ENCODE measurements at regions not wholly inside any gene's neighbourhood (a gene's known extent, or its start where the extent isn't known, plus 50 kb on each side); places are given as distances from the start of the nearest gene placed in this dataset.

- TF ChIP-seq, protein P1, sequence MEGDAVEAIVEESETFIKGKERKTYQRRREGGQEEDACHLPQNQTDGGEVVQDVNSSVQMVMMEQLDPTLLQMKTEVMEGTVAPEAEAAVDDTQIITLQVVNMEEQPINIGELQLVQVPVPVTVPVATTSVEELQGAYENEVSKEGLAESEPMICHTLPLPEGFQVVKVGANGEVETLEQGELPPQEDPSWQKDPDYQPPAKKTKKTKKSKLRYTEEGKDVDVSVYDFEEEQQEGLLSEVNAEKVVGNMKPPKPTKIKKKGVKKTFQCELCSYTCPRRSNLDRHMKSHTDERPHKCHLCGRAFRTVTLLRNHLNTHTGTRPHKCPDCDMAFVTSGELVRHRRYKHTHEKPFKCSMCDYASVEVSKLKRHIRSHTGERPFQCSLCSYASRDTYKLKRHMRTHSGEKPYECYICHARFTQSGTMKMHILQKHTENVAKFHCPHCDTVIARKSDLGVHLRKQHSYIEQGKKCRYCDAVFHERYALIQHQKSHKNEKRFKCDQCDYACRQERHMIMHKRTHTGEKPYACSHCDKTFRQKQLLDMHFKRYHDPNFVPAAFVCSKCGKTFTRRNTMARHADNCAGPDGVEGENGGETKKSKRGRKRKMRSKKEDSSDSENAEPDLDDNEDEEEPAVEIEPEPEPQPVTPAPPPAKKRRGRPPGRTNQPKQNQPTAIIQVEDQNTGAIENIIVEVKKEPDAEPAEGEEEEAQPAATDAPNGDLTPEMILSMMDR (conservative IDR thresholded peaks at IDR 0.05) = no peak
- TF ChIP-seq EZH2 (IDR thresholded peaks at IDR 0.05; ENCODE audit: low read depth) = no peak
- ChIA-PET POLR2A (ENCODE audit: unreplicated experiment) (interaction anchor here (0.7 kb wide), 1 partner anchor 686 kb away, joined by 3 read pairs; no protein-coding TSS in a partner anchor), CTCF (interaction anchor here (1.2 kb wide), 1 partner anchor 25 kb away, joined by 4 read pairs; no protein-coding TSS in a partner anchor)
- Histone ChIP-seq H2AFZ (no peak overlapping the region), H3K27ac (peak overlapping the region; percentile 97), H3K9me2 (ENCODE audit: insufficient read depth) (no peaks in the 10 kb centered on the region), H3F3A (ENCODE audit: insufficient read depth, low read depth) (peaks cover 45% of the 10 kb centered on the region), H3K36me3 (ENCODE audit: low read depth) (no peaks in the 10 kb centered on the region), H4K20me1 (ENCODE audit: insufficient read depth) (no peaks in the 10 kb centered on the region), H3K4me3 (peak overlapping the region; percentile 25; the same call in 1 of the 2 replicates), H3K27me3 (ENCODE audit: insufficient read depth, low read depth) (no peaks in the 10 kb centered on the region), H3K4me1 (replicated peaks; ENCODE audit: insufficient read depth) (peaks cover 73% of the 10 kb centered on the region), H3K79me2 (ENCODE audit: low read depth) (no peaks in the 10 kb centered on the region), H3K4me2 (peak overlapping the region; percentile 73), H3K9me3 (ENCODE audit: insufficient read depth, low read depth) (peaks cover 20% of the 10 kb centered on the region)
- no TSS peak for BruUV-seq (replicated peaks)
- intact Hi-C loops (cut with micrococcal nuclease; ENCODE audit: unreplicated experiment) = loop anchor here (1.0 to 5.0 kb wide), 5 partner anchors 29 to 1106 kb away; no protein-coding TSS in a partner anchor
- DNase-seq = peak in 1 of 2 experiments; percentile 33
Measured at GRCh38 chr20:24131684-24132083, 143.1 kb upstream of the GGTLC1 start.

DNA sequence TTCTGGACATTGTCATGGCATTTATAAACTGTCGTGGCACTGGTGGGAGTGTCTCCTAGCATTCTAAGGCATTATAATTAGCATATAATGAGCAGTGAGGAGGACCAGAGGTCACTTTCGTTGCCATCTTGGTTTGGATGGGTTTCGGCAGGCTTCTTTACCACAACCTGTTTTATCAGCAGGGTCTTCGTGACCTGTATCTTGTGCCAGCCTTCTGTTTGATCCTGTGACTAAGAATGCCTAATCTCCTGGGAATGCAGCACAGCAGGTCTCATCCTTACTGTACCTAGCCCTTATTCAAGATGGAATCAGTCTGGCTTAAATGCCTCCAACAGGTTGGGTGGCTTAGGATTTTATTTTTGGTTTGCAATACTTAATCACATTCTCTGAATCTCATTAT lies 142.7 kb upstream of the GGTLC1 start:
- Histone ChIP-seq H3K4me1 (replicated peaks; ENCODE audit: insufficient read depth) (peaks cover 69% of the 10 kb centered on the region), H3K79me2 (ENCODE audit: low read depth) (no peaks in the 10 kb centered on the region), H3K27me3 (ENCODE audit: insufficient read depth, low read depth) (no peaks in the 10 kb centered on the region), H3K36me3 (ENCODE audit: low read depth) (no peaks in the 10 kb centered on the region), H3F3A (ENCODE audit: insufficient read depth, low read depth) (peaks cover 41% of the 10 kb centered on the region), H4K20me1 (ENCODE audit: insufficient read depth) (no peaks in the 10 kb centered on the region), H2AFZ (0 out of 2 replicates have a peak overlapping the region, but pooled peaks have one; percentile 25), H3K4me3 (no peak overlapping the region), H3K9me2 (ENCODE audit: insufficient read depth) (no peaks in the 10 kb centered on the region), H3K4me2 (peak overlapping the region; percentile 73), H3K27ac (peak overlapping the region; percentile 97), H3K9me3 (ENCODE audit: insufficient read depth, low read depth) (peaks cover 20% of the 10 kb centered on the region)
- ChIA-PET POLR2A (ENCODE audit: unreplicated experiment) (interaction anchor here (0.7 kb wide), 1 partner anchor 687 kb away, joined by 3 read pairs; no protein-coding TSS in a partner anchor), CTCF (no interaction called here)
- no TSS peak for BruUV-seq (replicated peaks)
- DNase-seq = peak; percentile 79 to 99
- TF ChIP-seq, protein P1 (conservative IDR thresholded peaks at IDR 0.05) = no peak
- no peak for TF ChIP-seq EZH2 (IDR thresholded peaks at IDR 0.05; ENCODE audit: low read depth)
- intact Hi-C loops (cut with micrococcal nuclease; ENCODE audit: unreplicated experiment) = loop anchor here (1.0 to 5.0 kb wide), 5 partner anchors 29 to 1106 kb away; no protein-coding TSS in a partner anchor

- no peaks in the 10 kb centered on the region for H3K79me2 ChIP-seq (ENCODE audit: low read depth)
- ChIA-PET CTCF (no interaction called here), POLR2A (ENCODE audit: unreplicated experiment) (no interaction called here)
- BruUV-seq (replicated peaks) = no TSS peak
- no peak overlapping the region for H3K4me3 ChIP-seq
- no peaks in the 10 kb centered on the region for H3K36me3 ChIP-seq (ENCODE audit: low read depth)
- H3F3A ChIP-seq (ENCODE audit: insufficient read depth, low read depth) = peaks cover 40% of the 10 kb centered on the region
- no peak overlapping the region for H2AFZ ChIP-seq
- peak overlapping the region; percentile 97 for H3K27ac ChIP-seq
- intact Hi-C loops (cut with micrococcal nuclease; ENCODE audit: unreplicated experiment) = loop anchor here (5.0 kb wide), 2 partner anchors 543 to 1108 kb away; no protein-coding TSS in a partner anchor
- no peaks in the 10 kb centered on the region for H3K9me2 ChIP-seq (ENCODE audit: insufficient read depth)
- H3K4me1 ChIP-seq (replicated peaks; ENCODE audit: insufficient read depth) = peaks cover 53% of the 10 kb centered on the region
- H3K27me3 ChIP-seq (ENCODE audit: insufficient read depth, low read depth) = no peaks in the 10 kb centered on the region
- TF ChIP-seq, protein P1 (conservative IDR thresholded peaks at IDR 0.05) = no peak
- no peak for TF ChIP-seq EZH2 (IDR thresholded peaks at IDR 0.05; ENCODE audit: low read depth)
- H3K4me2 ChIP-seq = no peak overlapping the region
- H4K20me1 ChIP-seq (ENCODE audit: insufficient read depth) = no peaks in the 10 kb centered on the region
- peaks cover 20% of the 10 kb centered on the region for H3K9me3 ChIP-seq (ENCODE audit: insufficient read depth, low read depth)
- DNase-seq = no peak
Measured at GRCh38 chr20:24129641-24130040, 141.1 kb upstream of the GGTLC1 start.
